Prostate gland (tissue), 2 donors: ENCODE measurements at regions not wholly inside any gene's neighbourhood (a gene's known extent, or its start where the extent isn't known, plus 50 kb on each side); places are given as distances from the start of the nearest gene placed in this dataset.

Experiments
- POLR2A ChIP-seq: fragments of 450-650 bp; IDR thresholded peaks from one replicate; pipeline ENCODE4 v1.6.1; 2016; ENCODE audit warnings: antibody characterized with exemption, mild to moderate bottlenecking
- POLR2AphosphoS5 ChIP-seq: sonication (generic); formaldehyde crosslinking; IDR thresholded peaks from one replicate; pipeline ENCODE4 v1.6.1; 2017; ENCODE audit warnings: antibody characterized with exemption
- TF ChIP-seq, protein P1 (sequence below), 4 experiments: fragments of 200-600 bp in 2 of 4; fragments of 450-650 bp in 2 of 4; sonication (generic) in 2 of 4; IDR thresholded peaks; 1 replicate in 3 of 4; 2 replicates in 1 of 4; pipeline ENCODE4 v1.5.1; 2016 to 2019; ENCODE audit warnings: antibody characterized with exemption in 4 of 4, mild to moderate bottlenecking in 2 of 4, moderate library complexity in 2 of 4

DNA sequence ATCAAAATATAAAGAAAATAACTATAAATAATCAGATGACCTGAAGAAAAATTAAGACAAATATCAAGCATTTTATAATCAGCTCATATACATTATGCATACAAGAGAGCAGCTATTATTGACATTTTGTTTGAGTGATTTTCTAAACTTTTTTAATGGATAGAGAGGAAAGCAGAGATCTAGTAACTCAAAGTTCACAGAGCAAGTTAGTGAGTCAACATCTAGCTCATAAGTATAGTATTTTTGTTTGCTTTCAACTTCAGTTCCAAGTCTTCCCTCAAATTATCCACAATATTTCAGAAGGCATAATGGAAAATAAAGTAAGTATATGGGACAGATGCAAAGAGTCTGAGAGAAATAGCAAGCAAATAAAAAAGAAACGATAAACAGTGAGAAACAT, 470.1 kb upstream of the ALCAM start:
- TF ChIP-seq POLR2AphosphoS5 = no peak
- TF ChIP-seq, protein P1, sequence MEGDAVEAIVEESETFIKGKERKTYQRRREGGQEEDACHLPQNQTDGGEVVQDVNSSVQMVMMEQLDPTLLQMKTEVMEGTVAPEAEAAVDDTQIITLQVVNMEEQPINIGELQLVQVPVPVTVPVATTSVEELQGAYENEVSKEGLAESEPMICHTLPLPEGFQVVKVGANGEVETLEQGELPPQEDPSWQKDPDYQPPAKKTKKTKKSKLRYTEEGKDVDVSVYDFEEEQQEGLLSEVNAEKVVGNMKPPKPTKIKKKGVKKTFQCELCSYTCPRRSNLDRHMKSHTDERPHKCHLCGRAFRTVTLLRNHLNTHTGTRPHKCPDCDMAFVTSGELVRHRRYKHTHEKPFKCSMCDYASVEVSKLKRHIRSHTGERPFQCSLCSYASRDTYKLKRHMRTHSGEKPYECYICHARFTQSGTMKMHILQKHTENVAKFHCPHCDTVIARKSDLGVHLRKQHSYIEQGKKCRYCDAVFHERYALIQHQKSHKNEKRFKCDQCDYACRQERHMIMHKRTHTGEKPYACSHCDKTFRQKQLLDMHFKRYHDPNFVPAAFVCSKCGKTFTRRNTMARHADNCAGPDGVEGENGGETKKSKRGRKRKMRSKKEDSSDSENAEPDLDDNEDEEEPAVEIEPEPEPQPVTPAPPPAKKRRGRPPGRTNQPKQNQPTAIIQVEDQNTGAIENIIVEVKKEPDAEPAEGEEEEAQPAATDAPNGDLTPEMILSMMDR (IDR thresholded peaks at IDR 0.05) = no peak
- no peak for TF ChIP-seq POLR2A
